Thyroid gland (tissue), 4 donors: ENCODE measurements at regions not wholly inside any gene's neighbourhood (a gene's known extent, or its start where the extent isn't known, plus 50 kb on each side); places are given as distances from the start of the nearest gene placed in this dataset.

ENCODE experiments used
- DNase-seq, 2 donors: peaks; one replicate each; pipeline ENCODE4 v3.0.0-alpha.2; 2019
- H3K27ac ChIP-seq, 3 donors: fragments of 200-600 bp; sonication (generic); 1 replicate in 2 of 3; 2 replicates in 1 of 3; pipeline ENCODE4 v1.5.1; 2016 to 2019; ENCODE audit warnings: mild to moderate bottlenecking in 1 of 3, moderate library complexity in 1 of 3
- H3K27me3 ChIP-seq: fragments of 200-600 bp; sonication (generic); one replicate; pipeline ENCODE4 v1.5.1; 2019
- H3K36me3 ChIP-seq, 2 donors: fragments of 200-600 bp; sonication (generic); one replicate each; pipeline ENCODE4 v1.5.1; 2016 to 2019
- H3K4me1 ChIP-seq, 2 donors: fragments of 200-600 bp; sonication (generic); one replicate each; pipeline ENCODE4 v1.5.1; 2017 to 2019
- H3K4me3 ChIP-seq, 3 donors: fragments of 200-600 bp; sonication (generic); replicated peaks in 1 of 3; 1 replicate in 2 of 3; 2 replicates in 1 of 3; pipeline ENCODE4 v1.5.1; 2016; ENCODE audit warnings: mild to moderate bottlenecking in 1 of 3
- H3K9me3 ChIP-seq: fragments of 200-600 bp; sonication (generic); one replicate; pipeline ENCODE4 v1.5.1; 2017
- POLR2A ChIP-seq, 2 donors: fragments of 450-650 bp; IDR thresholded peaks; one replicate each; pipeline ENCODE4 v1.6.1; 2017; ENCODE audit warnings: antibody characterized with exemption in 2 of 2, mild to moderate bottlenecking in 2 of 2, moderate library complexity in 1 of 2
- WGBS, 2 donors: methylation state at CpG; one replicate each; pipeline ENCODE4 v1.1.5; 2017; 5-methylcytosine and 5-hydroxymethylcytosine counted together
- intact Hi-C: fragments of 100-400 bp; cut with DNase I; formaldehyde crosslinking; loops from one replicate; pipeline ENCODE4 v1.15.1; 2023
- TF ChIP-seq, protein P1 (sequence below), 6 experiments: fragments of 200-600 bp in 3 of 6; fragments of 450-650 bp in 3 of 6; sonication (generic) in 3 of 6; IDR thresholded peaks; one replicate each; pipeline ENCODE4 v1.5.1; 2016 to 2019; ENCODE audit warnings: antibody characterized with exemption in 6 of 6, mild to moderate bottlenecking in 2 of 6, inconsistent platforms in 1 of 6, moderate library complexity in 1 of 6

DNA sequence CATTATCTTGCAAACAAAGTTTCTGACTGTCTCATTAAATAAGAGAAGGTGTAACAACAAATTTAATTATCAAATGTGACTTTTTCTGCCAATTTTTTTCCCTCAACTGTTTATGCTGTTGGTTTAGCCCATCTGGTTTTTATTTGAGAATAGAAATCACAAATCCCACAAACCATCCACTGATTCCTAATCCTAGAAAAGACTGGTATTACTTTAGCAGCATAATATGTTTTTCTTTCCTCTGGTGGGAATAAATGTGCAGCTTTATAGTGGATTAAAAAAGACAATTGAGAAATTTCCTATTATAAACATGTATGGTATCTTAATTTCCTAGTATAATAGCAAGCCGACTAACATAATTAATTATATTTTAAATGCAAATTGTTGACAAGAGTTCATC lies 257.9 kb upstream of the FOXN3 start:
- Histone ChIP-seq H3K4me1 (no peaks in the 10 kb centered on the region), H3K36me3 (no peaks in the 10 kb centered on the region), H3K9me3 (no peaks in the 10 kb centered on the region), H3K27ac (no peak overlapping the region), H3K27me3 (no peaks in the 10 kb centered on the region), H3K4me3 (no peak overlapping the region)
- intact Hi-C loops = no loop called here
- WGBS, 2 donors = 71 to 75% methylated on average over 1 of the region's 1 CpG
- TF ChIP-seq, protein P1, sequence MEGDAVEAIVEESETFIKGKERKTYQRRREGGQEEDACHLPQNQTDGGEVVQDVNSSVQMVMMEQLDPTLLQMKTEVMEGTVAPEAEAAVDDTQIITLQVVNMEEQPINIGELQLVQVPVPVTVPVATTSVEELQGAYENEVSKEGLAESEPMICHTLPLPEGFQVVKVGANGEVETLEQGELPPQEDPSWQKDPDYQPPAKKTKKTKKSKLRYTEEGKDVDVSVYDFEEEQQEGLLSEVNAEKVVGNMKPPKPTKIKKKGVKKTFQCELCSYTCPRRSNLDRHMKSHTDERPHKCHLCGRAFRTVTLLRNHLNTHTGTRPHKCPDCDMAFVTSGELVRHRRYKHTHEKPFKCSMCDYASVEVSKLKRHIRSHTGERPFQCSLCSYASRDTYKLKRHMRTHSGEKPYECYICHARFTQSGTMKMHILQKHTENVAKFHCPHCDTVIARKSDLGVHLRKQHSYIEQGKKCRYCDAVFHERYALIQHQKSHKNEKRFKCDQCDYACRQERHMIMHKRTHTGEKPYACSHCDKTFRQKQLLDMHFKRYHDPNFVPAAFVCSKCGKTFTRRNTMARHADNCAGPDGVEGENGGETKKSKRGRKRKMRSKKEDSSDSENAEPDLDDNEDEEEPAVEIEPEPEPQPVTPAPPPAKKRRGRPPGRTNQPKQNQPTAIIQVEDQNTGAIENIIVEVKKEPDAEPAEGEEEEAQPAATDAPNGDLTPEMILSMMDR (IDR thresholded peaks at IDR 0.05) = no peak
- DNase-seq = no peak

DNA sequence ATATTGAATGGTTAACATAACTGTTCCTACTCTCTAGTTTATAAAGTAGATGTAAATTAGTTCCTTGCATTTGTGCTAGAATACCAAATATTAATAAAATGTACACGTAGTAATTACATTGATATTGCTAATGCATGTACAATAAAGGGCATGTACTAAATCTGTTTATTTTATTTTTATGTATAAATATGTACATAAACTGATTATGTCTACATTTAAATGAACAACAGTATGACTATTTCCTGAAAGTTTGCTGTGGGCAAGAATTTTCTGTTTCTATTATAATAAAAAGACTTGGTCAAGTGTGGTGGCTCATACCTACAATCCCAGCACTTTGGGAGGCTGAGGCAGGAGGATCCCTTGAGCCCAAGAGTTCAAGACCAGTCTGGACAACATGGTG lies 257.2 kb upstream of the FOXN3 start:
- no peaks in the 10 kb centered on the region for H3K36me3 ChIP-seq
- intact Hi-C loops = no loop called here
- TF ChIP-seq POLR2A (IDR thresholded peaks at IDR 0.05) = no peak
- TF ChIP-seq, protein P1 (IDR thresholded peaks at IDR 0.05) = no peak

DNA sequence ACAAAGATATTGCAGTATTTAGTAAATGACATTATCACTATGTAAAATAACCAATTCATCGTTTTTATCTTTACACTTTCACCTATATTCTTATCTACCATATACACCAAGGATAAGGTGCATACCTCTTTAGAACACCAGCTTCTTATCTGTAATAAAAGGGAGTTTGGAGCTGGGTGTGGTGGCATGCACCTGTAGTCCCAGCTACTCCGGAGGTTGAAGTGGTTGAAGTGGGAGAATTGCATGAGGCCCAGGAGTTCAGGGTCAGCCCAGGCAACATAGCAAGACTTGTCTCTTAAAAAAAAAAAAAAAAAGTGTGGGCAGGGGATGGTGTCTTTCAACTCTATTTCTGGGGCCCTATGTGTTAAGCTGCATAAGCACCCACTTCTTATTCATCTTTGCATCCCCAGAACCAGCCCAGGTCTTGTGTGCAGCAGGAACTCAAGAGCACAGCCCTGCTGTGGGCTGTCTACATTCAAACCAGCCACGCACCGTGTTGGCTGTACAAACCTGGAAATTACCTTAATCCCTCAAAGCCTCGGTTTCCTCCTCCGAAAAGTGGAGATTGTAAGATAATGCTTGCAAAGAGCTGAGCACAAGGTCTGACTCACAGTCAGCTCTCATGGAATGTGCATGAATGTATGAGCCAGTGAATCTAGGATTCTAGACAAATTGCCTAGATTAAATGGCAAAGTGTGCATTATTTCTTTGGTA lies 256.6 kb upstream of the FOXN3 start:
- no peaks in the 10 kb centered on the region for H3K4me1 ChIP-seq
- WGBS, 2 donors = 81 to 83% methylated on average over 6 of the region's 6 CpGs
- no peak for TF ChIP-seq POLR2A (IDR thresholded peaks at IDR 0.05)
- TF ChIP-seq, protein P1 (IDR thresholded peaks at IDR 0.05) = no peak
- intact Hi-C loops = no loop called here
- H3K36me3 ChIP-seq = no peaks in the 10 kb centered on the region
- no peaks in the 10 kb centered on the region for H3K9me3 ChIP-seq
- H3K4me3 ChIP-seq = no peak overlapping the region
- H3K27me3 ChIP-seq = no peaks in the 10 kb centered on the region
- DNase-seq = no peak
- H3K27ac ChIP-seq = no peak overlapping the region

More for the DNA sequence above, 257.2 kb upstream of the FOXN3 start:
- H3K4me3 ChIP-seq = no peak overlapping the region
- no peaks in the 10 kb centered on the region for H3K9me3 ChIP-seq
- H3K27ac ChIP-seq = no peak overlapping the region
- H3K4me1 ChIP-seq = no peaks in the 10 kb centered on the region
- no peaks in the 10 kb centered on the region for H3K27me3 ChIP-seq
- DNase-seq = no peak
- 96 to 97% methylated on average over 1 of the region's 1 CpG for WGBS, 2 donors

DNA sequence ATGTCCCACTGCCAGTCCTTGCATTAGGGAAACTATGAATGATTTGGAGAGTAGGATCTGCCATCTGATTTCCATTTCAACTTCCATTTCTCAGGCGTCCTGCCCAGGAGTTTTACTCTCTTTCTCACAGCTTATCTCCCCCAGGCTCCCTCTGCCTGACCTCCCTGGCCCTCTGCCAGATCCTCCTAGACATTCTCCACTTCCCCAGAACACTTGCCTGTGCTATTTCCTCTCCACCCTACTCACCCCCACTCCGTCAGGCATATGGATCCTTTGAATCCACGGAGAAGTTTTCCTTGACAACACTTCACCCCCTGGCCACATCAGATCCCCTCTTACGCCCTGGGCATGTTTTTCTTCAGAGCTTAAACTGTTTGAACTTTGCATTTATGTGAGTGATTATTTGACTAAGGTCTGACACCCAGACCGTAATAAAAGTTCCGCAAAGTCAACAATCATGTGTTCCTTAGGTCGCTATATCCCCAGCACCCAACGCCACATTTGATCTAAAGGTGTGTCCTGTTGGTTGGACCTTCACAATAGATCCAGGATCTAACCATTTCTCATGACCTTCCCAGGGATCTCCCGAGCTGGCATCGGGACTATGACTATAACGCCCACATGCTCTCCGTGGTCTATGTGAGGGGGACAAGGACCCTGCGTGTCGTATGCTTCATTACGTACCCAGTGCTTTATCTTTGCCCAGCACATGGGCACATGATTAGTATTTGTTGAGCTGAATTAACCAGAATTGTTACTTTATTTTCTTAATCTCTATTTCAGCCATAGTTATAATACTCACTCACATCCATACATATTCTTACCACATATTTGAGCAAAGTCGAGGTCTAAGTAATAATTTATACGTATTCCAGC lies 255.8 kb upstream of the FOXN3 start:
- Histone ChIP-seq H3K36me3 (no peaks in the 10 kb centered on the region), H3K27me3 (no peaks in the 10 kb centered on the region), H3K9me3 (no peaks in the 10 kb centered on the region), H3K4me1 (no peaks in the 10 kb centered on the region), H3K27ac (no peak overlapping the region), H3K4me3 (no peak overlapping the region)
- TF ChIP-seq POLR2A (IDR thresholded peaks at IDR 0.05) = no peak
- TF ChIP-seq, protein P1 (IDR thresholded peaks at IDR 0.05) = no peak
- intact Hi-C loops = no loop called here
- 73 to 75% methylated on average over 17 of the region's 17 CpGs for WGBS, 2 donors
- peak; percentile 12 to 16 for DNase-seq

DNA sequence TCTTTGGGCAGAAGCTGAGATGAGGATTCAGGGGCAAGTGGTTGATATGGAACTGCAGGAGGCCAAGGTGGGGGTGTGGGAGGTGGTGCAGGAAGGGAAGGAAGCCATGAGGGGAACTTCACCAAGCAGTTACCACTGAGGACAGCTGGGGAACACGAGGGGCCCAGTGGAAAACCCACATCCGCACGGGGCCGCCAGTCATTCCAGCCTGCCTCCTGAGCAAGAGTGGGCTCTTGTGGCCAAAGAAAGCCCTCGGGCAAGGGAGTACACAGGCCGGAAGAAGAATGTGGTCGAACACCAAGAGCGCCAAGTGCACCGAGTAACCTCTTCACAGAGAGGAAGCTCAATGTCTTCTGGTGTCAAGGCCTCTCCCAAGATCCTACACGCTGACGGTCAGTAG lies 252.2 kb upstream of the FOXN3 start:
- Histone ChIP-seq H3K4me3 (no peak overlapping the region), H3K36me3 (no peaks in the 10 kb centered on the region), H3K27ac (no peak overlapping the region), H3K4me1 (no peaks in the 10 kb centered on the region), H3K27me3 (no peaks in the 10 kb centered on the region), H3K9me3 (no peaks in the 10 kb centered on the region)
- WGBS, 2 donors = 79 to 89% methylated on average over 11 of the region's 11 CpGs
- no peak for TF ChIP-seq POLR2A (IDR thresholded peaks at IDR 0.05)
- TF ChIP-seq, protein P1 (IDR thresholded peaks at IDR 0.05) = no peak
- peak in 1 of 2 donors; percentile 3 for DNase-seq
- intact Hi-C loops = no loop called here
